Adrenal gland (tissue), 9 donors: ENCODE measurements at regions not wholly inside any gene's neighbourhood (a gene's known extent, or its start where the extent isn't known, plus 50 kb on each side); places are given as distances from the start of the nearest gene placed in this dataset.

Source experiments
- DNase-seq, 7 donors: peaks; one replicate each; pipeline ENCODE4 v3.0.0-alpha.2; 2019 to 2020
- H3K27ac ChIP-seq, 5 donors: fragments of 200-600 bp; sonication (generic) in 4 of 5; 1 replicate in 3 of 5; 2 replicates in 2 of 5; pipeline versions ENCODE4 v1.5.1 to v1.8.0; 2016 to 2020; ENCODE audit warnings: mild to moderate bottlenecking in 1 of 5
- H3K27me3 ChIP-seq: fragments of 200-600 bp; 2 replicates; pipeline ENCODE4 v1.8.0; 2021
- H3K36me3 ChIP-seq, 2 donors: fragments of 200-600 bp; replicated peaks in 1 of 2; 1 replicate in 1 of 2; 2 replicates in 1 of 2; pipeline versions ENCODE4 v1.5.1 to v1.8.0; 2018 to 2022
- H3K4me1 ChIP-seq, 2 donors: fragments of 200-600 bp; replicated peaks in 1 of 2; 1 replicate in 1 of 2; 2 replicates in 1 of 2; pipeline versions ENCODE4 v1.5.1 to v1.8.0; 2018 to 2021
- H3K4me3 ChIP-seq, 4 donors: fragments of 200-600 bp; sonication (generic) in 3 of 4; one replicate each; pipeline ENCODE4 v1.5.1; 2016 to 2018
- H3K9me3 ChIP-seq, 3 donors: fragments of 200-600 bp; sonication (generic) in 1 of 3; replicated peaks in 1 of 3; 1 replicate in 2 of 3; 2 replicates in 1 of 3; pipeline versions ENCODE4 v1.5.1 to v1.8.0; 2016 to 2021
- CTCF ChIP-seq, 6 experiments: fragments of 450-650 bp in 4 of 6; fragments of 200-600 bp in 2 of 6; sonication (generic) in 1 of 6; IDR thresholded peaks; 1 replicate in 5 of 6; 2 replicates in 1 of 6; pipeline versions ENCODE4 v1.5.1 to v1.8.0; 2016 to 2021; ENCODE audit warnings: antibody characterized with exemption in 6 of 6, mild to moderate bottlenecking in 2 of 6, moderate library complexity in 1 of 6
- POLR2A ChIP-seq, 2 donors: fragments of 450-650 bp; IDR thresholded peaks; one replicate each; pipeline ENCODE4 v1.6.1; 2017; ENCODE audit warnings: antibody characterized with exemption in 2 of 2, mild to moderate bottlenecking in 2 of 2, moderate library complexity in 1 of 2
- WGBS, 4 donors: extraction: QIAGEN DNeasy Blood & Tissue Kit in 2 of 4; methylation state at CpG; one replicate each; pipeline versions ENCODE4 v1.1.5 to v1.1.7; 2013 to 2017; 5-methylcytosine and 5-hydroxymethylcytosine counted together
- intact Hi-C, 2 donors: fragments of 100-400 bp; cut with DNase I; formaldehyde crosslinking; loops; one replicate each; pipeline versions ENCODE4 v1.14.1 to v1.15.0; 2022 to 2023
- donor health status: healthy with polysubstance abuse.
- donor health status: Bipolar disorder and iron deficiency.
- donor health status: DM: yes; HTN: yes; CAD: no.
- donor health status: DM: no; HTN: no; CAD: no.
- donor health status: DM: no; HTN: no; CAD: no.

GRCh38 chr11:109854731-109855130 lies 238.5 kb upstream of the ZC3H12C start:
- intact Hi-C loops = no loop called here
- DNase-seq = no peak
- Histone ChIP-seq H3K36me3 (no peaks in the 10 kb centered on the region), H3K27me3 (no peaks in the 10 kb centered on the region), H3K4me1 (peaks cover 0 to 15% of the 10 kb centered on the region in 2 donors), H3K9me3 (no peaks in the 10 kb centered on the region), H3K27ac (no peak overlapping the region), H3K4me3 (no peak overlapping the region)
- no peak for TF ChIP-seq POLR2A (IDR thresholded peaks at IDR 0.05)
- no peak for TF ChIP-seq CTCF (IDR thresholded peaks at IDR 0.05)

GRCh38 chr11:109856928-109857327 lies 236.3 kb upstream of the ZC3H12C start:
- intact Hi-C loops = no loop called here
- Histone ChIP-seq H3K9me3 (no peaks in the 10 kb centered on the region), H3K4me1 (peaks cover 0 to 27% of the 10 kb centered on the region in 2 donors), H3K4me3 (no peak overlapping the region), H3K27me3 (no peaks in the 10 kb centered on the region), H3K27ac (peak overlapping the region in 3 of 5 donors; percentile 7 to 27 (median 23)), H3K36me3 (no peaks in the 10 kb centered on the region)
- WGBS, 4 donors = 40 to 68% (median 54%) methylated on average over 2 of the region's 2 CpGs
- TF ChIP-seq CTCF (IDR thresholded peaks at IDR 0.05) (no peak), POLR2A (IDR thresholded peaks at IDR 0.05) (no peak)
- DNase-seq = peak in 4 of 7 donors; percentile 48 to 54 (median 51)

DNA sequence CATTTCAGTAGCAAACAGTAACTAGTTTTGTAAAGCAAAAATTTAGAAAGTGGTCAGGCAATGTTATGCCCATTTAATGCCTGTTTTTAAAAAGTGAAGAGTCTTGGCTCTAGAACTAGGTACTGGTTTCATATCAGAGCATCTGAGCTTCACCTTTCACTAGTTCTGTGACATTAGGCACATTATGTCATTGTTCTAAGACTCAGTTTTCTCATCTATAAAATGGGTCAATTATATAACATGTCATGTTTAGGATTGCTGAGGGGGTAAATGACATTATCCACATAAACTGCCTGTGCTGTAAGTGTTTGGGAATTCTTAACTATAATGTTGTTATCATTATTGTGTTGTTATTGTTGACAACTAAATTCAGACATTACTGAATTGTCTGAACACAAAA lies 235.6 kb upstream of the ZC3H12C start:
- H3K9me3 ChIP-seq = no peaks in the 10 kb centered on the region
- no peak overlapping the region for H3K4me3 ChIP-seq
- intact Hi-C loops = no loop called here
- H3K27ac ChIP-seq = peak overlapping the region in 3 of 5 donors; percentile 31 to 69 (median 65)
- H3K4me1 ChIP-seq = peaks cover 0 to 34% of the 10 kb centered on the region in 2 donors
- TF ChIP-seq POLR2A (IDR thresholded peaks at IDR 0.05) = no peak
- no peak for TF ChIP-seq CTCF (IDR thresholded peaks at IDR 0.05)
- H3K27me3 ChIP-seq = no peaks in the 10 kb centered on the region
- DNase-seq = no peak
- no peaks in the 10 kb centered on the region for H3K36me3 ChIP-seq

DNA sequence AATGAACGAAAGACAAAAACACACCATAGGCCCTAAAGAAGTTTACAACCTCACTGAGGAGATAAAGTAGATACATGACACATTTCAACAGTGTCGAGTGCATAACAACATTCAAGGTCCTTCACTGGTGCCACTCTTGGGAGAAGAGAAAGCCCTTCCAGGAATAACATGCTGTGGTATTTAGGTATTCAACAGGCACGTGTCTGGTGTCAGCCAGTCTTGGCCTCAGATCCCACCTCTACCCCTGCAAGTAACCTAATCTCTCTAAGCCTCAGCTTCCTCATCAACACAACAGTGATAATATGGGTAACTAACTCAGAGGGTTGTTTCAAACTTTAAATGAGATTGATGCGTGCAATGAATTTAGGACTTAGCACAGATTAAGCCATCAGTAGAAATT lies 235.0 kb upstream of the ZC3H12C start:
- intact Hi-C loops = no loop called here

More for the DNA sequence above, 235.0 kb upstream of the ZC3H12C start:
- WGBS, 4 donors = 61 to 70% (median 68%) methylated on average over 4 of the region's 4 CpGs
- H3K9me3 ChIP-seq = no peaks in the 10 kb centered on the region
- H3K4me1 ChIP-seq = peaks cover 0 to 39% of the 10 kb centered on the region in 2 donors
- TF ChIP-seq CTCF (IDR thresholded peaks at IDR 0.05) (no peak), POLR2A (IDR thresholded peaks at IDR 0.05) (no peak)
- DNase-seq = peak in 1 of 7 donors; percentile 15
- no peaks in the 10 kb centered on the region for H3K27me3 ChIP-seq
- no peak overlapping the region for H3K4me3 ChIP-seq
- H3K27ac ChIP-seq = peak overlapping the region in 4 of 5 donors; percentile 31 to 69 (median 64)
- H3K36me3 ChIP-seq = no peaks in the 10 kb centered on the region
